MM.1S (cell line): ENCODE measurements at regions not wholly inside any gene's neighbourhood (a gene's known extent, or its start where the extent isn't known, plus 50 kb on each side); places are given as distances from the start of the nearest gene placed in this dataset.

Experiments used
- EZH2 ChIP-seq: fragments of 300-600 bp; sonication (generic); optimal IDR thresholded peaks from 2 replicates; pipeline ENCODE3; 2017; ENCODE audit warnings: low read depth, mild to moderate bottlenecking, antibody characterized with exemption, low read length, mixed read lengths
- TF ChIP-seq, protein P1 (sequence below): fragments of 300-600 bp; sonication (generic); IDR thresholded peaks from 2 replicates; pipeline ENCODE4 v1.5.1; 2016; ENCODE audit warnings: antibody characterized with exemption, low read length, mixed read lengths

DNA sequence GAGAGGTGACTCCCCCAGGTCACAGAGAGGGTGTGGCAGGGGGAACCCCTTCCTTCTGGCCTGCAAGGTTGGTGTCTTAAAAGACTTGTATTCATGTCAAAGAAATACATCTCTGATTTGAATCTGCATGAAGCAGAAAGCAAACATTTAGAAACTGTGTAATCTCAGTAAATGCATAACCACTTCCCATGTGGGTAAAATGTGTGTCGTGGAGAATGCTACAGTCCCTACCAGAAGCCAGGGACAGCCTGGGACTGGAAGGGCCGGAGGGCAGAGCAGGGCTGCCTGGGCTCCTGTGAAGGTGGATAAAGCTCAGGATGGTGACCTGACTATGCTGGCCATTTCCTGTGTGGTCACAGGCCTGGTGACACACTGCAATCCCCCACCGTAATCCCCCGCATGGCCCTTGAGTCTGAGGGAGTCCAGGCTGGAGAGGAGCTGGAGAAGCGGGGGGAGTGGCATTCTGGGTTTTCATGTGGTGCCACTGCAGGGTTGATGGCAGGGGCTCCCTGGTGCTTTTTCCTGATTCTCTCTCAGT is 102.2 kb downstream of the LRRC30 start:
- TF ChIP-seq, protein P1, sequence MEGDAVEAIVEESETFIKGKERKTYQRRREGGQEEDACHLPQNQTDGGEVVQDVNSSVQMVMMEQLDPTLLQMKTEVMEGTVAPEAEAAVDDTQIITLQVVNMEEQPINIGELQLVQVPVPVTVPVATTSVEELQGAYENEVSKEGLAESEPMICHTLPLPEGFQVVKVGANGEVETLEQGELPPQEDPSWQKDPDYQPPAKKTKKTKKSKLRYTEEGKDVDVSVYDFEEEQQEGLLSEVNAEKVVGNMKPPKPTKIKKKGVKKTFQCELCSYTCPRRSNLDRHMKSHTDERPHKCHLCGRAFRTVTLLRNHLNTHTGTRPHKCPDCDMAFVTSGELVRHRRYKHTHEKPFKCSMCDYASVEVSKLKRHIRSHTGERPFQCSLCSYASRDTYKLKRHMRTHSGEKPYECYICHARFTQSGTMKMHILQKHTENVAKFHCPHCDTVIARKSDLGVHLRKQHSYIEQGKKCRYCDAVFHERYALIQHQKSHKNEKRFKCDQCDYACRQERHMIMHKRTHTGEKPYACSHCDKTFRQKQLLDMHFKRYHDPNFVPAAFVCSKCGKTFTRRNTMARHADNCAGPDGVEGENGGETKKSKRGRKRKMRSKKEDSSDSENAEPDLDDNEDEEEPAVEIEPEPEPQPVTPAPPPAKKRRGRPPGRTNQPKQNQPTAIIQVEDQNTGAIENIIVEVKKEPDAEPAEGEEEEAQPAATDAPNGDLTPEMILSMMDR = no peak
- no peak for TF ChIP-seq EZH2
